ENCODE measurements at regions not wholly inside any gene's neighbourhood (a gene's known extent, or its start where the extent isn't known, plus 50 kb on each side); places are given as distances from the start of the nearest gene placed in this dataset.

GRCh38 chr5:68994645-68995044 is 99.2 kb upstream of the SLC30A5 start:
- DNase-seq, result no peak
- Histone ChIP-seq H3K4me3 (no peak overlapping the region), H3K9me3 (no peaks in the 10 kb centered on the region), H3K36me3 (no peaks in the 10 kb centered on the region), H3K4me1 (no peaks in the 10 kb centered on the region), H3K27ac (no peak overlapping the region), H3K27me3 (replicated peaks in 1 of 7) (no peaks in the 10 kb centered on the region)
- WGBS, 5 donors, result 59 to 77% (median 67%) methylated on average over 4 of the region's 4 CpGs
- intact Hi-C loops (cut with DNase I; ENCODE audit: low total_unique reads), result no loop called here
- TF ChIP-seq POLR2A (IDR thresholded peaks at IDR 0.05) (no peak), CTCF (IDR thresholded peaks at IDR 0.05 in 8 of 11, conservative IDR thresholded peaks at IDR 0.05 in 3 of 11) (no peak), POLR2AphosphoS5 (IDR thresholded peaks at IDR 0.05) (no peak)

GRCh38 chr5:68995845-68996545 is 97.8 kb upstream of the SLC30A5 start:
- WGBS, 5 donors, result 60 to 77% (median 68%) methylated on average over 11 of the region's 11 CpGs
- TF ChIP-seq POLR2A (IDR thresholded peaks at IDR 0.05) (no peak), CTCF (IDR thresholded peaks at IDR 0.05 in 8 of 11, conservative IDR thresholded peaks at IDR 0.05 in 3 of 11) (no peak), POLR2AphosphoS5 (IDR thresholded peaks at IDR 0.05) (no peak)
- H3K27me3 ChIP-seq (replicated peaks in 1 of 7), result no peaks in the 10 kb centered on the region
- H3K9me3 ChIP-seq, result no peaks in the 10 kb centered on the region
- no peaks in the 10 kb centered on the region for H3K36me3 ChIP-seq
- H3K4me3 ChIP-seq, result no peak overlapping the region
- no peak overlapping the region for H3K27ac ChIP-seq
- DNase-seq, result no peak
- H3K4me1 ChIP-seq, result no peaks in the 10 kb centered on the region
- intact Hi-C loops (cut with DNase I; ENCODE audit: low total_unique reads), result no loop called here

DNA sequence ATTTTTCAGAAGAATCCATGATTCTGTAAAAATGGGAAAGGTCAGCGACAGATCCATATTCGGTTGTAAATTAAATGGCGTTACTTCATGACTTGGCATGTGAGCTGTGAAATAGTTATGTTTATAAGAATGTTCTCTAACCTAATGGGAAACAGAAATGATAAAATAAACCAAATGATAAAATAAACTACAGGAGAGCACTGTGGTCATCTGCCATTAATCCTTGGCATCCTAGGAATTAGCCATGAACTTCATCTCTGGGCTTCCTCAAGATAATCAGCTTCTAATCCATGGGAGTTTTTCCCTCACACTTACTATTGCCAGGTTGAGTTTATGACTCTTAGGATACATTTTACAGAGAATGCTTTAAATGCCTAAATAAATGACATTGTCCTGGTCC is 94.6 kb upstream of the SLC30A5 start:
- DNase-seq, result no peak
- Histone ChIP-seq H3K4me3 (no peak overlapping the region), H3K27me3 (replicated peaks in 1 of 7) (no peaks in the 10 kb centered on the region), H3K9me3 (no peaks in the 10 kb centered on the region), H3K27ac (no peak overlapping the region), H3K4me1 (no peaks in the 10 kb centered on the region), H3K36me3 (no peaks in the 10 kb centered on the region)
- intact Hi-C loops (cut with DNase I; ENCODE audit: low total_unique reads), result no loop called here
- TF ChIP-seq POLR2AphosphoS5 (IDR thresholded peaks at IDR 0.05) (no peak), CTCF (IDR thresholded peaks at IDR 0.05 in 8 of 11, conservative IDR thresholded peaks at IDR 0.05 in 3 of 11) (no peak), POLR2A (IDR thresholded peaks at IDR 0.05) (no peak)
- 91 to 98% (median 98%) methylated on average over 3 of the region's 3 CpGs for WGBS, 5 donors

DNA sequence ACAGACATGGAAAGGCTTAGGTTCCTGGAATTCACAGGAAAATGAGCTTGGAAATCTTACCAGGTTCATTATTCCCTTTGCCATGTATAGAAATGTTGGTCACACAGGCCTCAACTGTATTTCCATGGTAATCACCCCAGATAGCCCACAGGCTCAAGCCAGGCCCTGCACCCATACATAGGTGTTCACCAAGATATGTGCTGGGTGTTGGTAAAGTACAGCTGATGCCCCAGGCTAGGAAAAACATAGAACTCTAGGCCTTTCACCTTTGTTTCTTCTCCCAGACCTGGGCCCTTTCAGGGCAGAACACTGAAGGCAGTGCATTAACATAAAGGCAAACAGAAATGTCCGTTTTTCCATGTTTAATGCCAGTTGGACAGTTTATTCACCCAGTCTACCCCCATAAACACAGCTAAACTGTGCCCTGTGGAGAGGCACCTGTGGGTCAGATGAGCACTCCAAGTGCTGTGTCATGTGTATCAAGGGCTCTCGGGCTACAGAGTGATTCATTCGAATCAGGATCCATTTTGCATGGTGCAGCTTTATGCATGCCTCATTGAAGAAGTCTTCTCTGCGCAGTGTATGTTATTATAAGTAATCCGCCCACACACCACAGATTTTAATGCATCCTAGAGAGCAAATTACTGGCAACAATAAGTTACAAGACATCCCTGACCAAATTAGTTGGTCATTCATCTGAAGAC is 93.4 kb upstream of the SLC30A5 start:
- no peaks in the 10 kb centered on the region for H3K9me3 ChIP-seq
- no peak overlapping the region for H3K4me3 ChIP-seq
- no peak for DNase-seq

More for the DNA sequence above, 93.4 kb upstream of the SLC30A5 start:
- no peak for TF ChIP-seq POLR2A (IDR thresholded peaks at IDR 0.05)
- intact Hi-C loops (cut with DNase I; ENCODE audit: low total_unique reads), result no loop called here
- Histone ChIP-seq H3K27ac (no peak overlapping the region), H3K4me1 (no peaks in the 10 kb centered on the region), H3K27me3 (replicated peaks in 1 of 7) (no peaks in the 10 kb centered on the region), H3K36me3 (no peaks in the 10 kb centered on the region)
- WGBS, 5 donors, result 88 to 92% (median 91%) methylated on average over 5 of the region's 5 CpGs
